Esophagus squamous epithelium (tissue), 5 donors: ENCODE measurements at regions not wholly inside any gene's neighbourhood (a gene's known extent, or its start where the extent isn't known, plus 50 kb on each side); places are given as distances from the start of the nearest gene placed in this dataset.

ENCODE experiments used
- DNase-seq: peaks from one replicate; lab custom pipeline; 2025; lab: John Stamatoyannopoulos, UW
- H3K27ac ChIP-seq, 4 donors: fragments of 200-600 bp; sonication (generic); one replicate each; pipeline ENCODE4 v1.5.1; 2016 to 2019; ENCODE audit warnings: mild to moderate bottlenecking in 1 of 4
- H3K27me3 ChIP-seq, 4 donors: fragments of 200-600 bp; sonication (generic); 1 replicate in 3 of 4; 2 replicates in 1 of 4; pipeline versions ENCODE4 v1.5.1 to v1.6.0; 2017 to 2021; ENCODE audit warnings: antibody characterized with exemption in 1 of 4
- H3K36me3 ChIP-seq, 3 donors: fragments of 200-600 bp; sonication (generic); one replicate each; pipeline ENCODE4 v1.5.1; 2016 to 2019
- H3K4me1 ChIP-seq, 3 donors: fragments of 200-600 bp; sonication (generic); one replicate each; pipeline ENCODE4 v1.5.1; 2017 to 2019
- H3K4me3 ChIP-seq, 4 donors: fragments of 200-600 bp; sonication (generic); 1 replicate in 3 of 4; 2 replicates in 1 of 4; pipeline ENCODE4 v1.5.1; 2016 to 2019; ENCODE audit warnings: mild to moderate bottlenecking in 2 of 4, moderate library complexity in 1 of 4
- H3K9me3 ChIP-seq, 3 donors: fragments of 200-600 bp; sonication (generic); one replicate each; pipeline ENCODE4 v1.5.1; 2016 to 2019
- CTCF ChIP-seq, 6 experiments: fragments of 450-650 bp in 4 of 6; fragments of 200-600 bp in 2 of 6; sonication (generic) in 2 of 6; IDR thresholded peaks; one replicate each; pipeline ENCODE4 v1.5.1; 2016 to 2019; ENCODE audit warnings: antibody characterized with exemption in 6 of 6, mild to moderate bottlenecking in 4 of 6, moderate library complexity in 4 of 6
- POLR2A ChIP-seq, 4 donors: fragments of 450-650 bp; IDR thresholded peaks; one replicate each; pipeline ENCODE4 v1.6.1; 2017; ENCODE audit warnings: antibody characterized with exemption in 4 of 4, mild to moderate bottlenecking in 4 of 4, moderate library complexity in 3 of 4
- WGBS, 2 donors: methylation state at CpG; one replicate each; pipeline ENCODE4 v1.1.5; 2018; 5-methylcytosine and 5-hydroxymethylcytosine counted together
- intact Hi-C: fragments of 100-400 bp; cut with DNase I; formaldehyde crosslinking; loops from one replicate; pipeline ENCODE4 v1.15.0; 2022
- donor health status: DM: yes; HTN: yes; CAD: no.

DNA sequence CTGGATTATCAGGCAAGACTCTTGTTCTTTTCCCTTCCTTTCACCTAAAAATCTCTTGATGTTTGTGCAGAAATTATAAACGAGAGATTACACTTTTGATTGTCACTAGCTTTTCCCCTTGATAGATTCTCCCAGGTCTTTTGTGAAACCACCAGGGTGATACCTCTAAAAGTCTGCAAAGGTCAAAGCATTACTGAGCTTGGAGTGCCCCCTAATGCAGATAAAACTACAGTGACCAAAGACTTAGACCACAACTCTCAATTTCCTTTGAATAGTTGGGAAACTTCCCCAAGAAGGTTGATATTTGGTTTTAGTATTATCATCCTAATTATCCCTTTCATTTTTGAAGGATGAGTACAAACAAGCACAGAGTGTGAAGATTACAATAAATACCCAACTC is 173.1 kb downstream of the CYLC2 start:
- H3K9me3 ChIP-seq, result peaks cover 0 to 14% (median 0%) of the 10 kb centered on the region in 3 donors
- intact Hi-C loops, result no loop called here
- TF ChIP-seq CTCF (IDR thresholded peaks at IDR 0.05), result no peak
- DNase-seq, result no peak
- WGBS, 2 donors, result 40 to 56% methylated on average over 1 of the region's 1 CpG
- H3K27me3 ChIP-seq, result no peaks in the 10 kb centered on the region
- H3K27ac ChIP-seq, result no peak overlapping the region
- H3K36me3 ChIP-seq, result no peaks in the 10 kb centered on the region
- no peak overlapping the region for H3K4me3 ChIP-seq
- no peaks in the 10 kb centered on the region for H3K4me1 ChIP-seq

- intact Hi-C loops, result no loop called here
- WGBS, 2 donors, result 53 to 64% methylated on average over 1 of the region's 1 CpG
These were observed 174.7 kb downstream of the CYLC2 start for GRCh38 chr9:103169798-103170197.

GRCh38 chr9:103183701-103184171 is 188.6 kb downstream of the CYLC2 start:
- Histone ChIP-seq H3K27me3 (no peaks in the 10 kb centered on the region), H3K27ac (peak overlapping the region in 1 of 4 donors; percentile 19), H3K36me3 (no peaks in the 10 kb centered on the region), H3K4me1 (peaks cover 0 to 3% (median 0%) of the 10 kb centered on the region in 3 donors), H3K9me3 (peaks cover 0 to 4% (median 0%) of the 10 kb centered on the region in 3 donors), H3K4me3 (no peak overlapping the region)
- no peak for DNase-seq
- WGBS, 2 donors, result 28 to 42% methylated on average over 6 of the region's 6 CpGs
- TF ChIP-seq CTCF (IDR thresholded peaks at IDR 0.05) (no peak), POLR2A (IDR thresholded peaks at IDR 0.05) (no peak)
- intact Hi-C loops, result no loop called here

More at GRCh38 chr9:103169798-103170197, 174.7 kb downstream of the CYLC2 start:
- Histone ChIP-seq H3K4me3 (no peak overlapping the region), H3K36me3 (no peaks in the 10 kb centered on the region), H3K9me3 (peaks cover 0 to 14% (median 0%) of the 10 kb centered on the region in 3 donors), H3K27ac (no peak overlapping the region), H3K27me3 (no peaks in the 10 kb centered on the region), H3K4me1 (no peaks in the 10 kb centered on the region)
- DNase-seq, result no peak
- TF ChIP-seq CTCF (IDR thresholded peaks at IDR 0.05) (no peak), POLR2A (IDR thresholded peaks at IDR 0.05) (no peak)

DNA sequence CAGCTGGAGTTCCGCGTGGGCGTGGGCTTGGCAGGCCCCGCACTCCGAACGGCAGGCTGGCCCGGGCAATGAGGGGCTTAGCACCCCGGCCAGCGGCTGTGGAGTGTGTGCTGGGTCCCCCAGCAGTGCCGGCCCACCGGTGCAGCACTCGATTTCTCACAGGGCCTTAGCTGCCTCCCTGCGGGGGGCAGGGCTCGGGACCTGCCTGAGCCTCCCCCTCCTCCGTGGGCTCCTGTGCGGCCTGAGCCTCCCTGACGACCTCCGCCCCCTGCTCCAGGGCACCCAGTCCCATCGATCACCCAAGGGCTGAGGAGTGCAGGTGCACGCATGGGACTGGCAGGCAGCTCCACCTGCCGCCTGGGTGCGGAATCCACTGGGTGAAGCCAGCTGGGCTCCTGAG is 191.8 kb downstream of the CYLC2 start:
- TF ChIP-seq POLR2A (IDR thresholded peaks at IDR 0.05), result no peak
- TF ChIP-seq CTCF (IDR thresholded peaks at IDR 0.05), result no peak
- Histone ChIP-seq H3K4me3 (no peak overlapping the region), H3K27ac (no peak overlapping the region), H3K4me1 (peaks cover 0 to 3% (median 0%) of the 10 kb centered on the region in 3 donors), H3K9me3 (peaks cover 0 to 4% (median 0%) of the 10 kb centered on the region in 3 donors), H3K36me3 (no peaks in the 10 kb centered on the region), H3K27me3 (no peaks in the 10 kb centered on the region)
- intact Hi-C loops, result no loop called here
- no CpG with 5 or more reads among the region's 22 CpGs for WGBS, 2 donors
- no peak for DNase-seq

GRCh38 chr9:103188781-103189350 is 193.7 kb downstream of the CYLC2 start:
- no peak overlapping the region for H3K27ac ChIP-seq
- no peak for DNase-seq
- H3K9me3 ChIP-seq, result peaks cover 0 to 4% (median 0%) of the 10 kb centered on the region in 3 donors
- H3K4me1 ChIP-seq, result no peaks in the 10 kb centered on the region
- no peak overlapping the region for H3K4me3 ChIP-seq
- no peaks in the 10 kb centered on the region for H3K27me3 ChIP-seq
- no peaks in the 10 kb centered on the region for H3K36me3 ChIP-seq
- WGBS, 2 donors, result 75% methylated on average over 8 to 11 of the region's 12 CpGs
- intact Hi-C loops, result no loop called here
- TF ChIP-seq POLR2A (IDR thresholded peaks at IDR 0.05) (no peak), CTCF (IDR thresholded peaks at IDR 0.05) (no peak)
